ENCODE measurements at regions not wholly inside any gene's neighbourhood (a gene's known extent, or its start where the extent isn't known, plus 50 kb on each side); places are given as distances from the start of the nearest gene placed in this dataset.

DNA sequence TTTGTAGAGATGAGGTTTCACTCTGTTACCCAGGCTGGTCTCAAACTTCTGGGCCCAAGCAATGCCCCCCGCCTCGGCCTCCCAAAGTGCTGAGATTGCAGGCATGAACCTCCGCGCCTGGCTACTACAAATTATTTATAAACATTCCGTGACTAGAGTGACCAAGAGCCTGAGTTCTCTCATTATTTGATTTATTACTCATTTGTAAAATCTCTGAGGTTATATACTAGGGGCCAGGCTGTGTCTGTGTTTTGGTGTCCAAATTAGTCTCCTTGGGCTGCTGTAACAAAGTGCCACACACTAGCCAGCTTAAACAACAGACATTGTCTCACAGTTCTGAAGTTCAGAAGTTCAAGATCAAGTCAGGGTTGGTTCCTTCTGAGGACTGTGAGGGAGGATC, 70.8 kb upstream of the ELAC2 start:
- no peak overlapping the region for H3K4me3 ChIP-seq
- H3K4me1 ChIP-seq, result peaks cover 0 to 13% (median 0%) of the 10 kb centered on the region in 4 donors
- H3K27me3 ChIP-seq, result no peaks in the 10 kb centered on the region
- H3K9me3 ChIP-seq, result no peaks in the 10 kb centered on the region
- no peak for DNase-seq (ENCODE audit: low spot score in 2 of 2)
- WGBS, 2 donors, result 75 to 80% methylated on average over 5 of the region's 5 CpGs
- TF ChIP-seq, protein P1, sequence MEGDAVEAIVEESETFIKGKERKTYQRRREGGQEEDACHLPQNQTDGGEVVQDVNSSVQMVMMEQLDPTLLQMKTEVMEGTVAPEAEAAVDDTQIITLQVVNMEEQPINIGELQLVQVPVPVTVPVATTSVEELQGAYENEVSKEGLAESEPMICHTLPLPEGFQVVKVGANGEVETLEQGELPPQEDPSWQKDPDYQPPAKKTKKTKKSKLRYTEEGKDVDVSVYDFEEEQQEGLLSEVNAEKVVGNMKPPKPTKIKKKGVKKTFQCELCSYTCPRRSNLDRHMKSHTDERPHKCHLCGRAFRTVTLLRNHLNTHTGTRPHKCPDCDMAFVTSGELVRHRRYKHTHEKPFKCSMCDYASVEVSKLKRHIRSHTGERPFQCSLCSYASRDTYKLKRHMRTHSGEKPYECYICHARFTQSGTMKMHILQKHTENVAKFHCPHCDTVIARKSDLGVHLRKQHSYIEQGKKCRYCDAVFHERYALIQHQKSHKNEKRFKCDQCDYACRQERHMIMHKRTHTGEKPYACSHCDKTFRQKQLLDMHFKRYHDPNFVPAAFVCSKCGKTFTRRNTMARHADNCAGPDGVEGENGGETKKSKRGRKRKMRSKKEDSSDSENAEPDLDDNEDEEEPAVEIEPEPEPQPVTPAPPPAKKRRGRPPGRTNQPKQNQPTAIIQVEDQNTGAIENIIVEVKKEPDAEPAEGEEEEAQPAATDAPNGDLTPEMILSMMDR (IDR thresholded peaks at IDR 0.05), result no peak
- TF ChIP-seq EP300 (IDR thresholded peaks at IDR 0.05), result no peak
- no peak for TF ChIP-seq POLR2A (IDR thresholded peaks at IDR 0.05)
- no peak overlapping the region for H3K27ac ChIP-seq
- H3K36me3 ChIP-seq, result no peaks in the 10 kb centered on the region

DNA sequence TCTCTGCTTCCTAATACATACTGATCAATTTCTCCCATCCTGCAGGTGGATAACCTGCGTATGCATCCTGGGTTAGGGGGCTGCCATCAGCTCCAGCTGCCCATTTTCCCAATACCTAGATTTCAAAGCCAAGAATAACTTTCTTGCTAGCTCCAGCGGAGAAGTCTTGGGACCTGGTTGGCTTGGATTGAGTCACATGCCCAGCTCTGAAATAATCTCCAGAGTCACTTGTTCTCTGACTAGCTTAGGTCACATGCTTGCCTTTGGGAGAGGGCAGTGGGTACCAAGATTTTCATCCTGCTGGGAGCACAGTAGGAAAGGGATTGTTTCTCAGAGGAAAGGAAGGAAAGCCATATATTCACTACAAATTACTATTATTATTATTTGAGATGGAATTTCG, 70.0 kb upstream of the ELAC2 start:
- H3K27me3 ChIP-seq, result no peaks in the 10 kb centered on the region
- H3K9me3 ChIP-seq, result no peaks in the 10 kb centered on the region
- no peak for DNase-seq (ENCODE audit: low spot score in 2 of 2)
- H3K36me3 ChIP-seq, result no peaks in the 10 kb centered on the region
- H3K4me3 ChIP-seq, result no peak overlapping the region
- peaks cover 0 to 13% (median 0%) of the 10 kb centered on the region in 4 donors for H3K4me1 ChIP-seq
- 79 to 81% methylated on average over 3 of the region's 3 CpGs for WGBS, 2 donors
- TF ChIP-seq EP300 (IDR thresholded peaks at IDR 0.05), result no peak
- TF ChIP-seq POLR2A (IDR thresholded peaks at IDR 0.05), result no peak
- TF ChIP-seq, protein P1 (IDR thresholded peaks at IDR 0.05), result no peak
- H3K27ac ChIP-seq, result no peak overlapping the region

DNA sequence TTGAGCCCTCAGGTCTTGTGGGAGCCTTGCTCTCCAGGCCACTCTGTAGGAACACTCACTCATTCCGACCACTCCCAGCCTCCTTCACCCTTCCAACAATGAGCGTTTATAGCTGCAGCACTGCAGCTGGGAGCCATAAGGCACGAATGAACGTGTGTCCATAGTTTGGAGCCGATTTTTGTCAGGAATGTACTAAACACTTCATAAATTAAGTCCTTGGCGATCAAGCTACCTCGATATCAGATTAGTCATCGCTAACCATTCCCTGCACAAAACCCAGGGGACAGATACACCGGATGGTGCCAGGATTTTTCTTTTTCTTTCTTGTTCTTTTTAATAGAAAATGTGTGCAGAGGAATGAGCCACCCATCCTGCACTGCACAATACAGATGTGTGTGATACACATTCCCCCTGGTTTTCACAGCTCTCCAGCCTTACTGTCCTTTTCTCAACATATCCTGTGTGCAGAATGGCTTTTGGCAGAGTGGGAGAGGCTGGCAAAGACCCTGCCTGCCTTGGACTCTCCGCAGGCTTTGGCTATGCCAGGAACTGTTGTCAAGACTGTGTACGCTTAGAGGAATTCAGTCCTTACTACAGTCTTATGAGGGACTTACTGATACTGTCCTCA, 68.4 kb upstream of the ELAC2 start:
- WGBS, 2 donors, result 39 to 48% methylated on average over 11 of the region's 11 CpGs

DNA sequence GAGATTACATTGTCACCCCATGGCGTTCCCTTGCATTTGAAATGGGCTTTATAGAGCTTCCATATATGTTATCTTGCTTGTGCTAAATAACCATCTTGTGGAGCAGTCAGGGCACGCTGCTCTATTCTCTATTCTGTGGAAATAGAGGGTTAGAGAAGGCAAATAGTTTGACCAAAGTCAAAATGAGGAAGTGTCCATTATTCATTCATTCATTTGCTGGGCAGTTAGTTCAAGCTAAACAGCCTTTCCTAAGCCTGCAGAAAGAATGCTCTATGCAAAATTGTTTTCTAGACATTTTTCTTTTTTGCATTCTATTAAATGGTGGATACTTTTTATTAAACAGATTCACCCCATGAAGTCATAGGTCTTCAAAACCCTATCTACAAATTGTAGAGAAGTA, 67.8 kb upstream of the ELAC2 start:
- Histone ChIP-seq H3K27ac (no peak overlapping the region), H3K27me3 (no peaks in the 10 kb centered on the region), H3K9me3 (no peaks in the 10 kb centered on the region), H3K36me3 (no peaks in the 10 kb centered on the region), H3K4me1 (peaks cover 0 to 13% (median 0%) of the 10 kb centered on the region in 4 donors), H3K4me3 (no peak overlapping the region)
- DNase-seq (ENCODE audit: low spot score in 2 of 2), result no peak
- TF ChIP-seq EP300 (IDR thresholded peaks at IDR 0.05) (no peak), POLR2A (IDR thresholded peaks at IDR 0.05) (no peak)
- TF ChIP-seq, protein P1 (IDR thresholded peaks at IDR 0.05), result no peak
- 51 to 61% methylated on average over 2 of the region's 2 CpGs for WGBS, 2 donors

More for the DNA sequence above, 68.4 kb upstream of the ELAC2 start:
- no peak for DNase-seq (ENCODE audit: low spot score in 2 of 2)
- no peak overlapping the region for H3K27ac ChIP-seq
- TF ChIP-seq EP300 (IDR thresholded peaks at IDR 0.05) (no peak), POLR2A (IDR thresholded peaks at IDR 0.05) (no peak)
- TF ChIP-seq, protein P1 (IDR thresholded peaks at IDR 0.05), result no peak
- H3K4me3 ChIP-seq, result no peak overlapping the region
- H3K4me1 ChIP-seq, result peaks cover 0 to 13% (median 0%) of the 10 kb centered on the region in 4 donors
- H3K9me3 ChIP-seq, result no peaks in the 10 kb centered on the region
- no peaks in the 10 kb centered on the region for H3K27me3 ChIP-seq
- no peaks in the 10 kb centered on the region for H3K36me3 ChIP-seq

DNA sequence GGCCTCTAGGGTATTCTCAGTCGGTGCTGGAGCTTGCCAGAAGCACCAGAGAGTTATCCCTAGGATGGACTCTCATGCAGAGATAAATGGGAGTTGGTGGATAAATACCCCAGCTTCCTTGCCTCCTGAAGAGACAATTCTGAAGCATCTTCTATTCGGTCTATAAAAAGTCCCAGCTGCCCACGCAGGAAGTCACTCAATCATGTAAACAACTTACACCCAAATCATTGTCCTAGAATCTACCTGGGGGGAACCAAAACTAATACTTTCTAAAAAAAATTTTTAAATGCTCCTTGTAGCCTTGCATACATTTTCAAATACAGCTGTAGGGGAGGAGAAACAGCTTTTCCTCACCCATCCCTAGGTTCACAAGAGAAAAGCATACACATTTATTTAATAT, 66.6 kb upstream of the ELAC2 start:
- Histone ChIP-seq H3K27ac (no peak overlapping the region), H3K9me3 (no peaks in the 10 kb centered on the region), H3K4me3 (no peak overlapping the region), H3K4me1 (peaks cover 0 to 13% (median 0%) of the 10 kb centered on the region in 4 donors), H3K27me3 (no peaks in the 10 kb centered on the region), H3K36me3 (no peaks in the 10 kb centered on the region)
- 48 to 72% methylated on average over 3 of the region's 3 CpGs for whole genome bisulfite sequencing, 2 donors
- TF ChIP-seq EP300 (IDR thresholded peaks at IDR 0.05) (no peak), POLR2A (IDR thresholded peaks at IDR 0.05) (no peak)
- TF ChIP-seq, protein P1 (IDR thresholded peaks at IDR 0.05), result no peak
- no peak for DNase-seq (ENCODE audit: low spot score in 2 of 2)

Data from tibial nerve (tissue), 4 donors.